WERI-Rb-1 (cell line): ENCODE measurements at regions not wholly inside any gene's neighbourhood (a gene's known extent, or its start where the extent isn't known, plus 50 kb on each side); places are given as distances from the start of the nearest gene placed in this dataset.

Experiments used
- DNase-seq: peaks from one replicate; pipeline ENCODE4 v3.0.0-alpha.2; 2020
- H3K27ac ChIP-seq: fragments of 250-450 bp; sonication (Bioruptor Pico); 2 replicates; pipeline ENCODE4 v1.5.1; 2020; ENCODE audit warnings: mild to moderate bottlenecking, moderate library complexity
- H3K27me3 ChIP-seq: fragments of 250-450 bp; sonication (Bioruptor Pico); 2 replicates; pipeline ENCODE4 v1.5.1; 2021; ENCODE audit warnings: mild to moderate bottlenecking, low read depth, moderate library complexity; ENCODE audit not compliant: insufficient read depth, severe bottlenecking
- H3K36me3 ChIP-seq: fragments of 250-450 bp; sonication (Bioruptor Pico); 2 replicates; pipeline ENCODE4 v1.5.1; 2020; ENCODE audit warnings: mild to moderate bottlenecking, moderate library complexity
- H3K4me3 ChIP-seq: 2 replicates; pipeline ENCODE4 v1.5.1; 2011; ENCODE audit warnings: low read depth, mild to moderate bottlenecking, control low read depth, low read length
- H3K9me3 ChIP-seq: fragments of 250-450 bp; sonication (Bioruptor Pico); 2 replicates; pipeline ENCODE4 v1.5.1; 2021; ENCODE audit warnings: mild to moderate bottlenecking, moderate library complexity; ENCODE audit not compliant: severe bottlenecking
- CTCF ChIP-seq: IDR thresholded peaks from 2 replicates; pipeline ENCODE4 v1.5.1; 2011; ENCODE audit warnings: low read depth, mild to moderate bottlenecking, control low read depth, inconsistent platforms, low read length

- H3K4me3 ChIP-seq, result no peak overlapping the region
- H3K9me3 ChIP-seq, result peaks cover 6% of the 10 kb centered on the region
- no peaks in the 10 kb centered on the region for H3K27me3 ChIP-seq
- H3K27ac ChIP-seq, result no peak overlapping the region
- H3K36me3 ChIP-seq, result no peaks in the 10 kb centered on the region
- no peak for TF ChIP-seq CTCF
- no peak for DNase-seq
Observed at GRCh38 chr12:130216031-130216430, 53.8 kb downstream of the FZD10 start.

- no peak for DNase-seq
- Histone ChIP-seq H3K4me3 (no peak overlapping the region), H3K36me3 (no peaks in the 10 kb centered on the region), H3K9me3 (peaks cover 14% of the 10 kb centered on the region), H3K27ac (no peak overlapping the region), H3K27me3 (no peaks in the 10 kb centered on the region)
- TF ChIP-seq CTCF, result no peak
Observed at GRCh38 chr12:130218682-130219081, 56.4 kb downstream of the FZD10 start.

- H3K9me3 ChIP-seq, result peaks cover 14% of the 10 kb centered on the region
- DNase-seq, result no peak
- no peaks in the 10 kb centered on the region for H3K36me3 ChIP-seq
- no peaks in the 10 kb centered on the region for H3K27me3 ChIP-seq
- no peak overlapping the region for H3K27ac ChIP-seq
- H3K4me3 ChIP-seq, result no peak overlapping the region
- TF ChIP-seq CTCF, result no peak
Observed at GRCh38 chr12:130219929-130220705, 57.9 kb downstream of the FZD10 start.

GRCh38 chr12:130220706-130221100, 58.4 kb downstream of the FZD10 start:
- no peak for DNase-seq
- peaks cover 14% of the 10 kb centered on the region for H3K9me3 ChIP-seq
- H3K36me3 ChIP-seq, result no peaks in the 10 kb centered on the region
- H3K27ac ChIP-seq, result no peak overlapping the region
- no peaks in the 10 kb centered on the region for H3K27me3 ChIP-seq
- H3K4me3 ChIP-seq, result no peak overlapping the region
- no peak for TF ChIP-seq CTCF

GRCh38 chr12:130222519-130223218, 60.4 kb downstream of the FZD10 start:
- Histone ChIP-seq H3K4me3 (no peak overlapping the region), H3K36me3 (no peaks in the 10 kb centered on the region), H3K27me3 (no peaks in the 10 kb centered on the region), H3K27ac (peak overlapping the region; percentile 43), H3K9me3 (peaks cover 15% of the 10 kb centered on the region)
- peak; percentile 56 for DNase-seq
- TF ChIP-seq CTCF, result peak; percentile 54
